Stomach (tissue), 4 donors: ENCODE measurements at regions not wholly inside any gene's neighbourhood (a gene's known extent, or its start where the extent isn't known, plus 50 kb on each side); places are given as distances from the start of the nearest gene placed in this dataset.

Source experiments
- EP300 ChIP-seq: sonication (generic); formaldehyde crosslinking; IDR thresholded peaks from one replicate; pipeline ENCODE4 v1.6.1; 2017; ENCODE audit warnings: antibody characterized with exemption
- POLR2A ChIP-seq, 4 donors: fragments of 450-650 bp; IDR thresholded peaks; one replicate each; pipeline ENCODE4 v1.6.1; 2016; ENCODE audit warnings: antibody characterized with exemption in 4 of 4, control low read depth in 2 of 4, mild to moderate bottlenecking in 1 of 4, moderate library complexity in 1 of 4
- POLR2AphosphoS5 ChIP-seq, 3 donors: sonication (generic); formaldehyde crosslinking; IDR thresholded peaks; one replicate each; pipeline ENCODE4 v1.6.1; 2016; ENCODE audit warnings: antibody characterized with exemption in 3 of 3
- TF ChIP-seq, protein P1 (sequence below), 7 experiments: fragments of 450-650 bp in 4 of 7; fragments of 200-600 bp in 3 of 7; sonication (generic) in 3 of 7; IDR thresholded peaks; one replicate each; pipeline ENCODE4 v1.5.1; 2016 to 2019; ENCODE audit warnings: antibody characterized with exemption in 7 of 7, control low read depth in 2 of 7, mild to moderate bottlenecking in 1 of 7

GRCh38 chr18:68440433-68440832 is 274.5 kb downstream of the TMX3 start:
- TF ChIP-seq, protein P1, sequence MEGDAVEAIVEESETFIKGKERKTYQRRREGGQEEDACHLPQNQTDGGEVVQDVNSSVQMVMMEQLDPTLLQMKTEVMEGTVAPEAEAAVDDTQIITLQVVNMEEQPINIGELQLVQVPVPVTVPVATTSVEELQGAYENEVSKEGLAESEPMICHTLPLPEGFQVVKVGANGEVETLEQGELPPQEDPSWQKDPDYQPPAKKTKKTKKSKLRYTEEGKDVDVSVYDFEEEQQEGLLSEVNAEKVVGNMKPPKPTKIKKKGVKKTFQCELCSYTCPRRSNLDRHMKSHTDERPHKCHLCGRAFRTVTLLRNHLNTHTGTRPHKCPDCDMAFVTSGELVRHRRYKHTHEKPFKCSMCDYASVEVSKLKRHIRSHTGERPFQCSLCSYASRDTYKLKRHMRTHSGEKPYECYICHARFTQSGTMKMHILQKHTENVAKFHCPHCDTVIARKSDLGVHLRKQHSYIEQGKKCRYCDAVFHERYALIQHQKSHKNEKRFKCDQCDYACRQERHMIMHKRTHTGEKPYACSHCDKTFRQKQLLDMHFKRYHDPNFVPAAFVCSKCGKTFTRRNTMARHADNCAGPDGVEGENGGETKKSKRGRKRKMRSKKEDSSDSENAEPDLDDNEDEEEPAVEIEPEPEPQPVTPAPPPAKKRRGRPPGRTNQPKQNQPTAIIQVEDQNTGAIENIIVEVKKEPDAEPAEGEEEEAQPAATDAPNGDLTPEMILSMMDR (IDR thresholded peaks at IDR 0.05), result no peak
- TF ChIP-seq POLR2A (IDR thresholded peaks at IDR 0.05) (no peak), POLR2AphosphoS5 (IDR thresholded peaks at IDR 0.05) (no peak), EP300 (no peak)
